ENCODE measurements at regions not wholly inside any gene's neighbourhood (a gene's known extent, or its start where the extent isn't known, plus 50 kb on each side); places are given as distances from the start of the nearest gene placed in this dataset.

- peaks cover 9% of the 10 kb centered on the region for H3K9me3 Mint-ChIP-seq (ENCODE audit: unreplicated experiment)
- BruUV-seq (replicated peaks), result no TSS peak
Observed at GRCh38 chr3:111470032-111470431, 72.0 kb upstream of the CD96 start.

GRCh38 chr3:111471831-111472230, 70.2 kb upstream of the CD96 start:
- no TSS peak for BruUV-seq (replicated peaks)
- no peak for DNase-seq
- Histone ChIP-seq H3K4me1 (no peaks in the 10 kb centered on the region; the same call in 1 of the 2 replicates), H3K4me3 (ENCODE audit: low read depth, low read length) (no peak overlapping the region), H3K36me3 (ENCODE audit: control insufficient read depth, insufficient read depth, low read length) (no peaks in the 10 kb centered on the region), H3K9me3 (no peaks in the 10 kb centered on the region), H3K27me3 (replicated peaks; ENCODE audit: control insufficient read depth, insufficient read depth, low read length) (no peaks in the 10 kb centered on the region)
- no peaks in the 10 kb centered on the region for H3K36me3 Mint-ChIP-seq (ENCODE audit: insufficient read depth, unreplicated experiment)
- H3K4me3 Mint-ChIP-seq (ENCODE audit: unreplicated experiment), result no peak overlapping the region
- intact Hi-C loops (cut with micrococcal nuclease; ENCODE audit: unreplicated experiment), result no loop called here
- no peak for TF ChIP-seq CTCF (IDR thresholded peaks at IDR 0.05; ENCODE audit: insufficient read depth in 1 of 2, low read depth in 1 of 2, low read length in 1 of 2, severe bottlenecking in 1 of 2, unreplicated experiment in 1 of 2)
- no peak overlapping the region for H3K27ac Mint-ChIP-seq (ENCODE audit: unreplicated experiment)
- H3K4me1 Mint-ChIP-seq (ENCODE audit: low read depth, unreplicated experiment), result peaks cover 11% of the 10 kb centered on the region
- ChIA-PET CTCF (no interaction called here), POLR2A (no interaction called here)
- H3K9me3 Mint-ChIP-seq (ENCODE audit: unreplicated experiment), result peaks cover 9% of the 10 kb centered on the region
- H3K27me3 Mint-ChIP-seq (ENCODE audit: insufficient read depth, unreplicated experiment), result no peaks in the 10 kb centered on the region

More at GRCh38 chr3:111470032-111470431, 72.0 kb upstream of the CD96 start:
- Histone ChIP-seq H3K36me3 (ENCODE audit: control insufficient read depth, insufficient read depth, low read length) (no peaks in the 10 kb centered on the region), H3K27me3 (replicated peaks; ENCODE audit: control insufficient read depth, insufficient read depth, low read length) (no peaks in the 10 kb centered on the region), H3K4me1 (no peaks in the 10 kb centered on the region), H3K9me3 (no peaks in the 10 kb centered on the region), H3K4me3 (ENCODE audit: low read depth, low read length) (no peak overlapping the region)
- Mint-ChIP-seq H3K27ac (ENCODE audit: unreplicated experiment) (no peak overlapping the region), H3K4me1 (ENCODE audit: low read depth, unreplicated experiment) (peaks cover 11% of the 10 kb centered on the region), H3K36me3 (ENCODE audit: insufficient read depth, unreplicated experiment) (no peaks in the 10 kb centered on the region), H3K27me3 (ENCODE audit: insufficient read depth, unreplicated experiment) (no peaks in the 10 kb centered on the region), H3K4me3 (ENCODE audit: unreplicated experiment) (no peak overlapping the region)
- no peak for TF ChIP-seq CTCF (IDR thresholded peaks at IDR 0.05; ENCODE audit: insufficient read depth in 1 of 2, low read depth in 1 of 2, low read length in 1 of 2, severe bottlenecking in 1 of 2, unreplicated experiment in 1 of 2)
- intact Hi-C loops (cut with micrococcal nuclease; ENCODE audit: unreplicated experiment), result no loop called here
- ChIA-PET CTCF (no interaction called here), POLR2A (no interaction called here)
- DNase-seq, result no peak

- intact Hi-C loops (cut with micrococcal nuclease; ENCODE audit: unreplicated experiment), result no loop called here
- Mint-ChIP-seq H3K4me3 (ENCODE audit: unreplicated experiment) (no peak overlapping the region), H3K36me3 (ENCODE audit: insufficient read depth, unreplicated experiment) (no peaks in the 10 kb centered on the region), H3K9me3 (ENCODE audit: unreplicated experiment) (peaks cover 9% of the 10 kb centered on the region), H3K27ac (ENCODE audit: unreplicated experiment) (no peak overlapping the region), H3K27me3 (ENCODE audit: insufficient read depth, unreplicated experiment) (no peaks in the 10 kb centered on the region), H3K4me1 (ENCODE audit: low read depth, unreplicated experiment) (peaks cover 11% of the 10 kb centered on the region)
- no peaks in the 10 kb centered on the region for H3K36me3 ChIP-seq (ENCODE audit: control insufficient read depth, insufficient read depth, low read length)
- ChIA-PET CTCF (no interaction called here), POLR2A (no interaction called here)
- peaks cover 7% of the 10 kb centered on the region; the same call in 1 of the 2 replicates for H3K4me1 ChIP-seq
- TF ChIP-seq CTCF (IDR thresholded peaks at IDR 0.05; ENCODE audit: insufficient read depth in 1 of 2, low read depth in 1 of 2, low read length in 1 of 2, severe bottlenecking in 1 of 2, unreplicated experiment in 1 of 2), result no peak
- no peaks in the 10 kb centered on the region for H3K9me3 ChIP-seq
- no TSS peak for BruUV-seq (replicated peaks)
- no peak for DNase-seq
- H3K27me3 ChIP-seq (replicated peaks; ENCODE audit: control insufficient read depth, insufficient read depth, low read length), result no peaks in the 10 kb centered on the region
- H3K4me3 ChIP-seq (ENCODE audit: low read depth, low read length), result no peak overlapping the region
Observed at GRCh38 chr3:111472556-111472955, 69.4 kb upstream of the CD96 start.
